Activated CD8-positive, alpha-beta memory T cell treated with anti-CD3 and anti-CD28 coated beads, Interleukin-2, amount 50 U/mL, for 24 hours (primary cell): ENCODE measurements at regions not wholly inside any gene's neighbourhood (a gene's known extent, or its start where the extent isn't known, plus 50 kb on each side); places are given as distances from the start of the nearest gene placed in this dataset.

Experiments
- DNase-seq: peaks from one replicate; pipeline ENCODE4 v3.0.0-alpha.2; 2020; ENCODE audit errors: extremely low read depth

DNA sequence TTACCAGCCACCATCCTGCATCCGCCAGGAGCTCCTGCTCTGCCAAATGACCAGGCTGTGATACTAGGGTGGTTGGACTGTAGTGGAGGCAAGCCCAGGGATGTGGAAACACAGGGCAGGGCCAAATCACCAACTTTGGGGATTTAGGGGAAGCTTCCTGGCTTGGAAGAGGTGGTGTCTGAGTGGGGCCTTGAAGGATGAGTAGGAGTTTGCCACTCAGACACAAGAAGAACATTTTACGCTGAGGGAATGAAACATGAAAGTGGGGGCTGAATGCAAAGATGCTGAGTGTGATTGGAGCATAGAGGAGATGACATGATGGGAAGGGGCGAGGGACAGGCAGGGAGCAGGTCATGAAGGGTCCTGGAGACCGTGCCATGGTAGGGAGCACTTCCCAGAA is 329.5 kb downstream of the RPS24 start:
- no peak for DNase-seq

GRCh38 chr10:78365694-78366093 is 332.0 kb downstream of the RPS24 start:
- DNase-seq = no peak

DNA sequence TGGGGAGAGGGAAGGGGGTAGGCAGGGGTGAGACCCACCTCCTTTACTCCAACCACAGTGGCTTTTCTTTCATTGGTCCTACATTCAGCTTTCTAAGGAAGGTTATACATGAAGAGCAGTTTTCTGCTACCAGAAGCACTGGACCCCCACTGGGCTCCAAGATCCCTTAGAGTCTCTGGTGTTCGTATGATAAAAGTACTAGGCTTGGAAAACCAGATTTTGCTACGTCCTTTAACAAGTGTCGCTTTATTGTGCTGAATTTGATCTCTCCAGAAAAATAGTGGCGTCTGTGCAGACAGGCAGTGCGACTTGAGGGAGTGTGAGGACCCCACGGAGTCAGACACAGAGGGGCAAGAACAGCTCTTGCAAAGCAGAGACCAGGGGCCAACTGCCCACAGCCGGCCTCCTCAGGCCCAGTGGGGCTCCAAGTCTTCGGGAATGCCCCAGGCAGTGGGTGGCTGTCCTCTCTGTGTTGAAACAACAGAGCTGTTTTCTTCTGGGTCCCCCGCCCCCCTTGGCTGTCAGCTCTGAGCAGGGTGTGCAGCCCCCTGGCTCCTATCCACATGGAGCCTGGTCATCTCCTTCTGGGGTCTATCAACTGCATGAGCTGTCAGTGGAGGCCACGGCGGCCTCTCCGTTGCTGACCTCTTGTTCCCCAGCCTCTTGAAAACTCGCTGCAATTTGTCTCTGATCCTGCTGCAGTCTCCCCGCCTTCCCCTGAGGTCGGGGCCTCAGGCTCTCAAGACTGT is 333.2 kb downstream of the RPS24 start:
- no peak for DNase-seq

DNA sequence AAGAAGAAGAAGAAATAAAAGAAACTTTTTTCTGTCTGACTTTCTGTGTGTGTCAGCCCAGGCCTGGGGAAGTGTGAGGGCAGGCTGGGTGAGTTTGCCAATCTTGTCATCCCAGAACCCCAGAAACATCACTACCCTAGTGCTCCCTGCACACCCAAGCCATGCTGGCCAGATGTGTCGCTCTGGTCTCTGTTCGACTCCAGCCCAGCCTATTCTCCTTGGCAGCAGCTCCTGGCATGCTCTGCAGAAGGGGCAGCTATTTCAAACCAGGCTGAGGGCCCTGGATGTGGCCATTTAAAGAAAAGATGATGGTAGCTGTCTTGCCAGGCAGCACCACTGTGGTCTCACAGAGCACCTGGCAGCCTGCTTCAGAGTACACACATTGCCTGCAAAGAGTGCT is 334.1 kb downstream of the RPS24 start:
- DNase-seq = no peak

DNA sequence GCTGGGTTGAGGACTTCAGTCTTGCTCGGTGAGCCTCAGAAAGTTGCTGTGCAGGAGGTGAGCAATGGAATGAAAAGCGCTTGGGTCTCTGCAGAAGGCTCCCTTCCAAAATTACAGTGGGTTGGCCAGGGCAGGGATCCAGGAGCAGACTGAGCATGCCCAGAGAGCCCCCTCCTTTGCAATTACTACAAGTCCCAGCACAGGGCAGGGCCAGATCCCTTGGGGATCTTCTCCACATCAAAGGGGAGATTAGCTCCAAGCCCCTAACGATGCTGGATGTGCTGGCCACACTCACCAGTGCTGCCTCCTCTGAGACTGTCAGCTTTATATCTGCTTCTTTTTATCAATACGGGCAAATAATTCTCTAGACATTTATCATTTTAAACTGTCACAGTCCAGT is 337.5 kb downstream of the RPS24 start:
- DNase-seq = no peak

DNA sequence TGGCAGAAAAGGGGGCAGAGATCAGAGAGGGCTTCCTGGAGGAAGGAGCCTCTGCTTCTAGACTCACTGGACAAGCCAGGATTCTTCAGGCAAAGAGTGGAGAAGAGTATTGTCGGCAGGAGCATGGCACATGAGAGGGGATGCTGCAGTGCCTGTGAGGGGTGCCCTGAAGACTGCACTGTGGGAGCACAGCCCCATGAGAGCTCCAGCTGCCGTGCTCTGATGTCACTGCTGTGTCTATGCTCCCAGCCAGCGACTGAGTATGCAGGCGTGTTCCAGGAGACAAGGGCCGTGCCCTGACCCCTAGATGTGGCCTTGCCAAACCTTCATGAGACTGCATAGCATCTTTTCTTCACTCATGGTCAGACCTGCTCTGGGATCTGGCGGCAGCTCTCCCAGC is 339.1 kb downstream of the RPS24 start:
- DNase-seq = no peak

DNA sequence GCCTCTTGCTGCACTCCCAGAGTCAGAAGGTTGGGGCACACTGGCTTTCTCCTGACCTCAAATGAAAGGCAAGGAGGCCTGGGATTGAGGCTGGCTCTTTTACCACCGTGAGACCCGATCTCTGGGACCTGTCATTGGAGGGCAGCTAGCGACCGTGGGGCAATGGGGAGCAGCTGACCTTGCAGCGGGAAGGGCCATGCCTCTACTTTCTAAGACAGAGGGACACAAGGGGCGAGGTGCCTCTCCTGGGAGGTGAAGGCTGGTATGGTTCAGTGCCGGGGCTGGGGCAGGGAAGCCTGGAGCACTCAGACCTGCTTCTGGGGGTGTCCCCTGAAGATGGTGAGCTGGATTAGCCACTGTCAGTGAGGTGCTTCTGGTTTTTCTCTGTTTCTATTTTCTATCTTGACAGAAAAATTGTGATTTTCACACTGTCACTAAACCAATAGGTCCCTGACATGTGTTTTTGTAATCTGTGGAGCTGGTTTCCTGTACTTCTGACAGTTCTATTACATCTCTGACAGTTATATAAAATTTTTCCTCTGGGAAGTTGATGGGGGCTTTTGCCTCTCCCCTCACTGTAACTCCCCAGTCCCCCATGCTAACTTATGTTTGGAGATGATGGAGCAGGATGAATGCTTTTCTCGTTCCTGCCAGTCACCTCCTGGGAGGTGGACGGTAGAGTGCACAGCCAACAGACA is 340.8 kb downstream of the RPS24 start:
- DNase-seq = no peak

GRCh38 chr10:78375854-78376785 is 342.5 kb downstream of the RPS24 start:
- DNase-seq = no peak

DNA sequence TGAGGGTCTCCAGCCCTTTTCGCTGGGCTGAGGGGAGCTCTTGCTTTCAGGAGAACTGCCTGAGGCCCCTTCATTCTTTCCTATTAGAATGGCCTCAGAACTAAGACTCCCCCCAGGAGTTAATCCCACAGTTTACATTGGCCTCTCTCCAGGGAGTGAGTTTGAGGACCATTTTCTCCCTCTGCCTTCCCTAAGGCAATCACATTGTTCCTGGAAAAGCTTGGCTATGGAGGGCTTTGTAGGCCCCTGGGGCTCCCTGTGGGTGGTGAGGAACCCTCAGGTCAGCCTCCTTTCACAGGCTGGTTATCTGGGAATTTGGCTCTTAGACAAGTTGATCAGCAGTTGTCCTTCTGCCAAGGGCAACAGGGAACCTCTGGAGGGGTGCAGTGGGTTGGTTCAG is 343.7 kb downstream of the RPS24 start:
- no peak for DNase-seq

DNA sequence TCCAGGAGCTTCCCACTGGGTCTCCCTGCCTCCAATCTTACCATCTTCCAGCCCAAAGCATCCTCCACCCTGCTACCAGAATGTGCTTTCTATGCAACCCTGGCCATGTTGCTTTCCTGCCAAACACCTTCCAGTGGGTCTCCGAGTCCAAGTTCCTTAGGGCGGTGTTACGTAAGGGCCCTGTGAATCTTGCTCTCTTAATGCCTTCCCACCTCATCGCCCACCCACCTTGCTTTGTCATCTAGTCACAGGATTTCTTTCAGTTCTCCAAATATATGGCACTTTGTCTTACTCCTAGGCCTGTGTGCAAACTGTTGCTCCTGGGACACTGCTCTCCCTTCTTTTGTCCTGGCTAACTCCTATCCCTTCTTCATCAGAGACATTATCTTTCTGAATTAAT is 344.5 kb downstream of the RPS24 start:
- DNase-seq = no peak

GRCh38 chr10:78381107-78381506 is 347.4 kb downstream of the RPS24 start:
- no peak for DNase-seq

- no peak for DNase-seq
These were observed 348.4 kb downstream of the RPS24 start for GRCh38 chr10:78382047-78382446.

- no peak for DNase-seq
These were observed 349.1 kb downstream of the RPS24 start for GRCh38 chr10:78382772-78383171.

DNA sequence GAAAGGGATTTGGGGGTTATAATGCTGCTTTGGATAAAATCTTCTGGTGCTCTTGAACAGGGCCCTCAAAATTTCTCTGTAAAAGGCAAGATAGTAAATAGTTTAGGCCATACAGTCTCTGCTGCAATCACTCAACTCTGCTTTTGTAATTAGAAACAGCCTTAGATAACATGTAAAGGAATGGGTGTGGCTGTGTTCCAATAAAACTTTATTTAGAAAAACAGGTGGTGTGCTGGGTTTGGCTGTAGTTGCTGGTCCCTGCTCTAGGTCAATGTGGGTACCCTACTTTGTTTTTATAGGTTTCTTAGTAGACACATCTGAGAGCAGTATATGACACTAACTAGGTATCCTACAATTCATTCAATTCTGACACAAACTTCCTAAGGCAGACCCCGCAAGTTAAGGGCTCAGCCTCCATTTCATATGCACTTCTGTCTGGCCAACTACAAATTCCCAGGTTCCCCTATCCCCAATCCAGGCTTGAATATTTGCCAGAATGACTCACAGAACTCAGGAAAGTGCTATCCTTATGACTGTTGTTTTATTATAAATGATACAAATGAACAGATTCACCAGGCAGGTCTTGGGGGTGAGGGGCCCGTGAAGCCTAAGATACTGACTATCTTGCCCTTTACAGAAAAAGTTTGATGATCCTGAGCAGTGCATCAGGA is 349.9 kb downstream of the RPS24 start:
- DNase-seq = no peak

- DNase-seq = no peak
These were observed 350.4 kb downstream of the RPS24 start for GRCh38 chr10:78384049-78384431.

- DNase-seq = no peak
These were observed 351.9 kb downstream of the RPS24 start for GRCh38 chr10:78385599-78385998.

DNA sequence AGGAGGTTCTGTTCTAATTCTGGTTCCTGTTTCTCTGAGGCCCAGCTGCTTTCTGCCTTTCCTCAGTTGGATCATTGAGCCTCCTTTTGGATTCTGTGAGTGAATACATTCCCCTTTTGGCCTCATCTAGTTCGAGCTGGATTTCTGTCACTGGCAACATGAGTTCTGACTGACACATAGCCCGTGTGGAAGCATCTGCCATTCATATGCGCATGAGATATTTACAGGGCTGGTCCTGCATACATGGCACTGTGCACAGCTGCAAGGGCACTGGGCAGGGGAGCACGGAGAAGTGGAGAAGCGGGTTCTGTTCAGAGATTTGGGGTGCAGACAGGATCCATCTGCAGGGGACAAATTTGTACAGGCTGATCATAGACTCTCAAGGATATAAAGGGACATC is 352.8 kb downstream of the RPS24 start:
- no peak for DNase-seq

DNA sequence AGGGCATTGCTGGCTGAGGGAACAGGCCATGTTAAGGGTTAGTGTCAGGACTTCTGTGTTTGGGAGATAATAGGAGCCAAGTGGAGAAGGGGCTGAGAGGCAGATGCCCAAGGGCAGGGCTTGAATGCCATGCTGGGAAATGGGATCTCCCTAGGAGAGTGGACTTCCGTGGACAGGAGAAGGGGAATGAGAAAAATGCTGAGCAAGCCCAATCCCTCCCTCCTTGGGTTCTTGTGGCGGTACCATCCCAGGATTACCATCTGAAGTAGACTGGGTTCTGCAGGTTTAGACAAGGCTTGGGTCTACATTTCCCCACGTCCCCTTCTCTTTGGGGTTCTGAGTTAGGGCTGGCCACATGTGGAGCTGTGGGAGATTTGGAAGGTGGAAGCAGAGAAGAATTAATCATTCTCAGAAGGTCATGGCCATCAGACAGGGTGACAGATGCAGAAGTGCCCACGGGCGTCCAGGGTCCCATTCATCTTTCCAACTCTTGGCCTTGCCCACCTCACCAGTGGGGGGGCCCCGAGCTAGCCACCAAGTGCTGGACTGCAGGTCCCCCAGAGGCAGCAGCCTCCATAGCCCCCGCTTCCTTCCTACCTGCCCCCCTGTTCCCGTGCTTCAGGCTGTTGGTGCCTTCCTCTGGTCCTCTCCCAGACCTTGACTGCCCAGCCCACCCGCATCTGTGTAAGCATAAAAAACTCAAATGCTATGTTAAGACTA is 354.8 kb downstream of the RPS24 start:
- no peak for DNase-seq

DNA sequence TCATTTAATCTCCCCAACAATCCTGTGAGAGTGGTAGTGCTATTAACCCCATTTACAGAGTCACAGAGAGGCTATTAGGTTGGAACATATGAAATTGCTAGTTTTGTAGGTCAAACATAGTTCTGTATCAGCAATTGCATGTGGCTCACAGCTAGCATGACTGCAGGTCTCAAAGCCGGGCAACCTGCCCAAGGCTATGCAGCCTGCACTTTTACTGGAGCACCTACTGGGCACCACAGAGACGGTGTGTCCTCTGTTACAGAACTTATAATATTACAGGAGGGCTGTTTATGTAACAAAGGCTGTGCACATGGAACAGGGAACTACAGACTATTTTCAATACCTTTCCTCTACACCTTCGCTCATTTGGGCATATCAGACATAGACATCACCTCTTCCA is 355.8 kb downstream of the RPS24 start:
- DNase-seq = no peak

GRCh38 chr10:78390051-78390450 is 356.4 kb downstream of the RPS24 start:
- DNase-seq = no peak

- no peak for DNase-seq
These were observed 357.2 kb downstream of the RPS24 start for GRCh38 chr10:78390817-78391216.
